ENCODE measurements at regions not wholly inside any gene's neighbourhood (a gene's known extent, or its start where the extent isn't known, plus 50 kb on each side); places are given as distances from the start of the nearest gene placed in this dataset.

- no peak for DNase-seq (ENCODE audit: low spot score)
- TF ChIP-seq, protein P1, sequence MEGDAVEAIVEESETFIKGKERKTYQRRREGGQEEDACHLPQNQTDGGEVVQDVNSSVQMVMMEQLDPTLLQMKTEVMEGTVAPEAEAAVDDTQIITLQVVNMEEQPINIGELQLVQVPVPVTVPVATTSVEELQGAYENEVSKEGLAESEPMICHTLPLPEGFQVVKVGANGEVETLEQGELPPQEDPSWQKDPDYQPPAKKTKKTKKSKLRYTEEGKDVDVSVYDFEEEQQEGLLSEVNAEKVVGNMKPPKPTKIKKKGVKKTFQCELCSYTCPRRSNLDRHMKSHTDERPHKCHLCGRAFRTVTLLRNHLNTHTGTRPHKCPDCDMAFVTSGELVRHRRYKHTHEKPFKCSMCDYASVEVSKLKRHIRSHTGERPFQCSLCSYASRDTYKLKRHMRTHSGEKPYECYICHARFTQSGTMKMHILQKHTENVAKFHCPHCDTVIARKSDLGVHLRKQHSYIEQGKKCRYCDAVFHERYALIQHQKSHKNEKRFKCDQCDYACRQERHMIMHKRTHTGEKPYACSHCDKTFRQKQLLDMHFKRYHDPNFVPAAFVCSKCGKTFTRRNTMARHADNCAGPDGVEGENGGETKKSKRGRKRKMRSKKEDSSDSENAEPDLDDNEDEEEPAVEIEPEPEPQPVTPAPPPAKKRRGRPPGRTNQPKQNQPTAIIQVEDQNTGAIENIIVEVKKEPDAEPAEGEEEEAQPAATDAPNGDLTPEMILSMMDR (IDR thresholded peaks at IDR 0.05; ENCODE audit: borderline replicate concordance, control extremely low read depth, extremely low read depth, insufficient read depth, missing control alignments) = no peak
- in situ Hi-C loops (cut with MboI; ENCODE audit: low sequenced_read_pairs, unreplicated experiment) = no loop called here
Measured at GRCh38 chr3:176206809-176207208, 990.5 kb downstream of the TBL1XR1 start.

GRCh38 chr3:176202652-176203051, 994.6 kb downstream of the TBL1XR1 start:
- TF ChIP-seq, protein P1 (IDR thresholded peaks at IDR 0.05; ENCODE audit: borderline replicate concordance, control extremely low read depth, extremely low read depth, insufficient read depth, missing control alignments) = no peak
- in situ Hi-C loops (cut with MboI; ENCODE audit: low sequenced_read_pairs, unreplicated experiment) = no loop called here
- DNase-seq (ENCODE audit: low spot score) = no peak

DNA sequence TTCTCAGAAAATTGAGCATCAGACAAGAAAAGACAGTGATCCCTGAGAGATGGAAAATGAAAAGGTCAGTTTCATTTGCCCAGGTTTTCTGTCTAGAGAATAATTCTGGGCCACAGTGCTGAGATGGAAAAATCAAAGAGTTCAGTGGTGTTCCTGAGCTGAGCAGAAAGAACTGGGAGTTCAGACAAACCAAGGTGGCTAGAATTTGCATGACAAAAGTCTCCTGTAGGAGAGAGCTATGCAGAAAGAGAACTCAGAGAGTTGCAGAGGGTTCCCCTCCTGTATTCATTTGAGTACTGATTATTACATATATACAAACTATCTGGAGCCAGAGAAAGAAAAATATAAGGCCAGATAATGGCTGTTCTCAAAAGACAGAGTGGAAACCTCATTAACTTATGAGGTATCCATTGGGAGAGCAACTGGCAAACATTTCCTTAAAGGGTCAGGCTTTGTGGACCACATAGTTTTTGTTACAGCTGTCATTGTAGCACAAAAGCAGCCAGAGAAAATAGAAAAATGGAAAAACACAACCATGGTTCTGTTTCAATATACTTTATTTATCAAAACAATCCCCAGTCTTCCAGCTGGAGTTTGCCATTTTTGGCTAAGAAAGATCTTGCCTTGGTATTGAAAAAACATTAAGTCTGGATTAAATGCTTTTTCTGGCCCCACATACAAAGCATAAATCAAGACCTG, 1004.1 kb downstream of the TBL1XR1 start:
- no peak for DNase-seq (ENCODE audit: low spot score)
- in situ Hi-C loops (cut with MboI; ENCODE audit: low sequenced_read_pairs, unreplicated experiment) = no loop called here
- TF ChIP-seq, protein P1 (IDR thresholded peaks at IDR 0.05; ENCODE audit: borderline replicate concordance, control extremely low read depth, extremely low read depth, insufficient read depth, missing control alignments) = no peak

GRCh38 chr3:176190755-176191154, 1006.5 kb downstream of the TBL1XR1 start:
- TF ChIP-seq, protein P1 (IDR thresholded peaks at IDR 0.05; ENCODE audit: borderline replicate concordance, control extremely low read depth, extremely low read depth, insufficient read depth, missing control alignments) = no peak
- in situ Hi-C loops (cut with MboI; ENCODE audit: low sequenced_read_pairs, unreplicated experiment) = no loop called here
- no peak for DNase-seq (ENCODE audit: low spot score)

- DNase-seq (ENCODE audit: low spot score) = no peak
- in situ Hi-C loops (cut with MboI; ENCODE audit: low sequenced_read_pairs, unreplicated experiment) = no loop called here
- TF ChIP-seq, protein P1 (IDR thresholded peaks at IDR 0.05; ENCODE audit: borderline replicate concordance, control extremely low read depth, extremely low read depth, insufficient read depth, missing control alignments) = no peak
Measured at GRCh38 chr3:176183181-176183580, 1014.1 kb downstream of the TBL1XR1 start.

DNA sequence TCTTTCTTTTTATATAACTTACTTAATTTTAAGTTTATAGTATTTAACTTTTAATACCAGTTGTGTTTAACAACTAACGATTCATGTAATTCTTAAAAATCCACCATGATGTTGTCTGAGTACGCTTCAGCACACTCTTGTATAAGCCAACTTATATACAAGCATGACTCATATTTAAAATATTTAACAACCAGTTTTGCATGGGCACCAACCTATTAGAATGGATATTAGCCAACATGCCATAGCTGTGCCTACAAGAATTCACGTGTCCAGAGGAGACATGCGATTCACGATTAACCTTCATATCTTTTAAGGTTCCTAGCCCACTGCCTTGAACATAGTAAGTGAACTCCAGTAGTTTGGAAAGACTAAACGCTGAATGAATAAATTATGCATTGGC, 1023.2 kb downstream of the TBL1XR1 start:
- DNase-seq (ENCODE audit: low spot score) = no peak
- in situ Hi-C loops (cut with MboI; ENCODE audit: low sequenced_read_pairs, unreplicated experiment) = no loop called here
- TF ChIP-seq, protein P1 (IDR thresholded peaks at IDR 0.05; ENCODE audit: borderline replicate concordance, control extremely low read depth, extremely low read depth, insufficient read depth, missing control alignments) = no peak

Data from GM13976 (cell line).